Keratinocyte (primary cell): ENCODE measurements at regions not wholly inside any gene's neighbourhood (a gene's known extent, or its start where the extent isn't known, plus 50 kb on each side); places are given as distances from the start of the nearest gene placed in this dataset.

Source experiments
- EZH2 ChIP-seq: IDR thresholded peaks from one replicate; pipeline ENCODE4 v1.6.1; 2012; ENCODE audit warnings: inconsistent platforms, mild to moderate bottlenecking, low read length, moderate library complexity
- TF ChIP-seq, protein P1 (sequence below), 3 experiments: IDR thresholded peaks in 1 of 3; conservative IDR thresholded peaks in 1 of 3; optimal IDR thresholded peaks in 1 of 3; 2 replicates in 2 of 3; 3 replicates in 1 of 3; pipeline versions ENCODE3 to v1.5.1; 2011; ENCODE audit warnings: low read length in 3 of 3, mild to moderate bottlenecking in 3 of 3, moderate library complexity in 2 of 3, control low read depth in 1 of 3, inconsistent platforms in 1 of 3; ENCODE audit not compliant: insufficient read depth in 2 of 3; ENCODE audit errors: extremely low read depth in 1 of 3

DNA sequence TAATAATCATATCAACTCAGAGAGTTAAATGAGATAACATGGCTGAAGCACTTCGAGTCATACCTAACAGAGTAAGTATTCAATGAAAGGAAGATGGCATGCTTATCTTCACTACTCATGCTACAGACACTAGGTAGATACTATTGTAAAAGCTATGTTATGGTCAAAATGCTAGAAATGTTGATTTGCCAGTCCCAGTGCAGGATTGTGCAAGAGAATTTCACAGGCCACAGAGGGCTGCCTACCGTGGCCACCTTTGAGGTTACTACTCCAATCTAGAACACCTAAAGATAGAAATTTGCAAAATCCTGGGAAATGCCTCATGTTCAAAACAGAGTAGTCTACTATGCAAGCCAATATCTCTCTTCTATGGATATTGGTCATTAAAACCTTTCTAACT is 75.3 kb upstream of the PLEKHG7 start:
- TF ChIP-seq, protein P1, sequence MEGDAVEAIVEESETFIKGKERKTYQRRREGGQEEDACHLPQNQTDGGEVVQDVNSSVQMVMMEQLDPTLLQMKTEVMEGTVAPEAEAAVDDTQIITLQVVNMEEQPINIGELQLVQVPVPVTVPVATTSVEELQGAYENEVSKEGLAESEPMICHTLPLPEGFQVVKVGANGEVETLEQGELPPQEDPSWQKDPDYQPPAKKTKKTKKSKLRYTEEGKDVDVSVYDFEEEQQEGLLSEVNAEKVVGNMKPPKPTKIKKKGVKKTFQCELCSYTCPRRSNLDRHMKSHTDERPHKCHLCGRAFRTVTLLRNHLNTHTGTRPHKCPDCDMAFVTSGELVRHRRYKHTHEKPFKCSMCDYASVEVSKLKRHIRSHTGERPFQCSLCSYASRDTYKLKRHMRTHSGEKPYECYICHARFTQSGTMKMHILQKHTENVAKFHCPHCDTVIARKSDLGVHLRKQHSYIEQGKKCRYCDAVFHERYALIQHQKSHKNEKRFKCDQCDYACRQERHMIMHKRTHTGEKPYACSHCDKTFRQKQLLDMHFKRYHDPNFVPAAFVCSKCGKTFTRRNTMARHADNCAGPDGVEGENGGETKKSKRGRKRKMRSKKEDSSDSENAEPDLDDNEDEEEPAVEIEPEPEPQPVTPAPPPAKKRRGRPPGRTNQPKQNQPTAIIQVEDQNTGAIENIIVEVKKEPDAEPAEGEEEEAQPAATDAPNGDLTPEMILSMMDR (optimal IDR thresholded peaks at IDR 0.05 in 1 of 3, IDR thresholded peaks at IDR 0.05 in 1 of 3, conservative IDR thresholded peaks at IDR 0.05 in 1 of 3; ENCODE audit: extremely low read depth in 1 of 3, insufficient read depth in 2 of 3, low read length in 3 of 3) = no peak
- no peak for TF ChIP-seq EZH2
